ENCODE measurements at regions not wholly inside any gene's neighbourhood (a gene's known extent, or its start where the extent isn't known, plus 50 kb on each side); places are given as distances from the start of the nearest gene placed in this dataset.

GRCh38 chr18:64663086-64663485, 514.2 kb upstream of the LINC00305 start:
- TF ChIP-seq ZFX (IDR thresholded peaks at IDR 0.05; ENCODE audit: borderline replicate concordance): no peak
- no peak for TF ChIP-seq CTCF (IDR thresholded peaks at IDR 0.05)

Measured in 22Rv1 (cell line).